ENCODE measurements at regions not wholly inside any gene's neighbourhood (a gene's known extent, or its start where the extent isn't known, plus 50 kb on each side); places are given as distances from the start of the nearest gene placed in this dataset.

GRCh38 chr1:23625929-23626535 is 65.6 kb upstream of the RPL11 start:
- intact Hi-C loops (cut with micrococcal nuclease), result no loop called here
- WGBS, 2 experiments (ENCODE audit: extremely low coverage in 2 of 2, insufficient read length in 1 of 2), result no CpG with 5 or more reads among the region's 1 CpG
- Histone ChIP-seq H2AK9ac (replicated peaks; ENCODE audit: low read depth, low read length, poor library complexity) (no peak overlapping the region), H2BK15ac (ENCODE audit: low read depth, low read length) (no peak overlapping the region), H3K4ac (ENCODE audit: low read depth, low read length) (no peak overlapping the region), H3K4me3 (ENCODE audit: insufficient read depth, low read depth, low read length) (no peak overlapping the region), H3K27me3 (ENCODE audit: control insufficient read depth, insufficient read depth, low read length) (no peaks in the 10 kb centered on the region; the same call in 1 of the 2 replicates), H3K4me2 (ENCODE audit: low read depth, low read length) (no peak overlapping the region), H2BK20ac (ENCODE audit: low read depth, low read length) (no peak overlapping the region), H3K14ac (replicated peaks; ENCODE audit: low read depth, low read length) (no peak overlapping the region), H4K91ac (ENCODE audit: insufficient read depth, low read depth, low read length) (no peak overlapping the region), H3K9ac (ENCODE audit: low read depth, low read length) (no peak overlapping the region), H3K9me1 (ENCODE audit: insufficient read depth, low read length) (no peaks in the 10 kb centered on the region; the same call in 1 of the 2 replicates), H4K20me1 (ENCODE audit: insufficient read depth, low read length) (no peaks in the 10 kb centered on the region), H3K9me3 (ENCODE audit: control insufficient read depth, insufficient read depth, low read length) (no peaks in the 10 kb centered on the region), H3K56ac (ENCODE audit: extremely low read depth, insufficient read depth, low read length) (no peak overlapping the region), H3K18ac (ENCODE audit: low read depth, low read length) (no peak overlapping the region), H4K5ac (ENCODE audit: low read depth, low read length) (no peak overlapping the region), H2BK120ac (ENCODE audit: low read depth, low read length) (no peak overlapping the region), H3K36me3 (ENCODE audit: control insufficient read depth, insufficient read depth, low read length) (no peaks in the 10 kb centered on the region), H3K23ac (ENCODE audit: low read depth, low read length) (no peak overlapping the region), H4K8ac (ENCODE audit: low read depth in 2 of 2, low read length in 2 of 2) (no peak overlapping the region), H2AK5ac (ENCODE audit: low read depth, low read length) (no peak overlapping the region; the same call in 1 of the 2 replicates), H2AFZ (replicated peaks; ENCODE audit: low read length, poor library complexity) (no peak overlapping the region), H3K79me1 (ENCODE audit: low read depth in 1 of 2, low read length in 2 of 2) (no peaks in the 10 kb centered on the region), H3K4me1 (ENCODE audit: control insufficient read depth, insufficient read depth, low read length) (no peaks in the 10 kb centered on the region), H2BK5ac (ENCODE audit: low read depth, low read length, poor library complexity, severe bottlenecking) (no peak overlapping the region), H3K27ac (ENCODE audit: insufficient read depth, low read length) (no peak overlapping the region)
- CTCF ChIA-PET, result no interaction called here
- DNase-seq (no peak), ATAC-seq (ENCODE audit: low read depth) (no peak)
- POLR2A ChIA-PET (ENCODE audit: unreplicated experiment), result no interaction called here
- in situ Hi-C loops (cut with MboI; ENCODE audit: low sequenced_read_pairs), result loop anchor here (25.0 kb wide), 1 partner anchor 639 kb away; no protein-coding TSS in a partner anchor
- no TSS peak for BruUV-seq (replicated peaks)
- dilution Hi-C loops (cut with HindIII; ENCODE audit: low sequenced_read_pairs, unreplicated experiment), result no loop called here
- TF ChIP-seq ELK1 (IDR thresholded peaks at IDR 0.05; ENCODE audit: borderline replicate concordance, low read depth, low read length) (no peak), USF2 (IDR thresholded peaks at IDR 0.05; ENCODE audit: low read depth, low read length) (no peak), CHD1 (IDR thresholded peaks at IDR 0.05; ENCODE audit: low read depth, low read length) (no peak), MXI1 (IDR thresholded peaks at IDR 0.05; ENCODE audit: borderline replicate concordance, low read depth, low read length) (no peak), CTCF (conservative IDR thresholded peaks at IDR 0.05; ENCODE audit: low read depth, low read length) (no peak), SMC3 (IDR thresholded peaks at IDR 0.05; ENCODE audit: low read depth, low read length) (no peak), MAFK (IDR thresholded peaks at IDR 0.05; ENCODE audit: low read depth, low read length) (no peak), POLR2A (IDR thresholded peaks at IDR 0.05; ENCODE audit: low read depth, low read length) (no peak), RFX5 (IDR thresholded peaks at IDR 0.05; ENCODE audit: low read depth, low read length) (no peak), FOS (IDR thresholded peaks at IDR 0.05; ENCODE audit: low read depth, low read length) (no peak), RAD21 (IDR thresholded peaks at IDR 0.05; ENCODE audit: low read length) (no peak), BHLHE40 (IDR thresholded peaks at IDR 0.05; ENCODE audit: low read depth, low read length) (no peak), MAZ (IDR thresholded peaks at IDR 0.05; ENCODE audit: borderline replicate concordance, low read depth, low read length) (no peak), RCOR1 (IDR thresholded peaks at IDR 0.05; ENCODE audit: insufficient replicate concordance, low read length) (no peak), NFE2L2 (IDR thresholded peaks at IDR 0.05; ENCODE audit: low read depth, low read length) (no peak), CEBPB (IDR thresholded peaks at IDR 0.05; ENCODE audit: low read depth, low read length) (no peak)
